HEK293T (cell line): ENCODE measurements at regions not wholly inside any gene's neighbourhood (a gene's known extent, or its start where the extent isn't known, plus 50 kb on each side); places are given as distances from the start of the nearest gene placed in this dataset.

ENCODE experiments used
- ARNT ChIP-seq: fragments of 450-650 bp; IDR thresholded peaks from 2 replicates; pipeline ENCODE4 v1.6.1; 2017; ENCODE audit warnings: mild to moderate bottlenecking
- BHLHE40 ChIP-seq: fragments of 450-650 bp; IDR thresholded peaks from 2 replicates; pipeline ENCODE4 v1.6.1; 2016; ENCODE audit warnings: mild to moderate bottlenecking, moderate library complexity, borderline replicate concordance
- ELF4 ChIP-seq: fragments of 450-650 bp; IDR thresholded peaks from 2 replicates; pipeline ENCODE4 v1.6.1; 2017; ENCODE audit warnings: antibody characterized with exemption
- FOXA1 ChIP-seq: fragments of 450-650 bp; IDR thresholded peaks from 2 replicates; pipeline ENCODE4 v1.6.1; 2016; ENCODE audit warnings: mild to moderate bottlenecking
- FOXM1 ChIP-seq: fragments of 450-650 bp; IDR thresholded peaks from 2 replicates; pipeline ENCODE4 v1.6.1; 2017; ENCODE audit warnings: mild to moderate bottlenecking, borderline replicate concordance
- HDGF ChIP-seq: fragments of 450-650 bp; IDR thresholded peaks from 2 replicates; pipeline ENCODE4 v1.6.1; 2017; ENCODE audit warnings: antibody characterized with exemption, borderline replicate concordance
- L3MBTL2 ChIP-seq: fragments of 450-650 bp; conservative IDR thresholded peaks from 2 replicates; pipeline ENCODE4 v1.6.1; 2016; ENCODE audit warnings: mild to moderate bottlenecking
- LEF1 ChIP-seq: fragments of 450-650 bp; IDR thresholded peaks from 2 replicates; pipeline ENCODE4 v1.6.1; 2017; ENCODE audit warnings: mild to moderate bottlenecking, borderline replicate concordance
- NFRKB ChIP-seq: fragments of 450-650 bp; IDR thresholded peaks from 2 replicates; pipeline ENCODE4 v1.6.1; 2016; ENCODE audit warnings: mild to moderate bottlenecking, moderate library complexity
- SP1 ChIP-seq: fragments of 450-650 bp; IDR thresholded peaks from 2 replicates; pipeline ENCODE4 v1.6.1; 2017
- SUZ12 ChIP-seq: fragments of 450-650 bp; IDR thresholded peaks from 2 replicates; pipeline ENCODE4 v1.6.1; 2016; ENCODE audit warnings: mild to moderate bottlenecking
- ZNF384 ChIP-seq: fragments of 450-650 bp; IDR thresholded peaks from 2 replicates; pipeline ENCODE4 v1.6.1; 2016

DNA sequence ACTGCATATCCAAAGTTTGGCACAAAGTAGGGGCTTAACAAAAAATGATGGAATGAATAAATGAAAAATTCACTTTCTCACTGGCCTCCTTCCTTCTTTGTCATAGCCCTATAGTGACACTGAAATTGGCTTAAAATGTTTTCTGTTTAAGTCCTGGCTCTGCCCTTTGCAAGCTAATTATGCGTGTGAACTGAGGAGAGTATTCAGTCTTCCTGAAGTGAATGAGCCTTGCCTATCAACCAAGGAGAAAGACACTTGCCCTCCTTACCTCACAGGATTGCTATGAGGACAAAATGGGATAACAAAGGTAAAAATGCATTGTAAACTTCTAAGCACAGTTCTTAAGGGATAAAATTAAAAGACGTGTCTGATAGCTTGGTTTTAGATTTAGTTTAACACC, 729.8 kb upstream of the ANO3 start:
- TF ChIP-seq L3MBTL2 (no peak), SP1 (no peak), SUZ12 (no peak), ZNF384 (no peak), ELF4 (no peak), NFRKB (no peak), FOXA1 (no peak), BHLHE40 (no peak), HDGF (no peak), ARNT (no peak), FOXM1 (no peak), LEF1 (no peak)
